AG04449 (cell line): ENCODE measurements at regions not wholly inside any gene's neighbourhood (a gene's known extent, or its start where the extent isn't known, plus 50 kb on each side); places are given as distances from the start of the nearest gene placed in this dataset.
"Not testable (repeated sequence)": the region's sequence is repeated elsewhere in the genome, so short reads cannot be mapped to it uniquely, and the experiment has no call there.

ENCODE experiments used
- CTCF ChIA-PET: fragments of 350-600 bp; formaldehyde crosslinking; extraction: SDS; loops from one replicate; lab custom pipeline; 2021; ENCODE audit warnings: antibody characterized with exemption; lab: Yijun Ruan, JAX
- POLR2A ChIA-PET: fragments of 400-600, 350-600 bp; formaldehyde crosslinking; extraction: SDS; loops from one replicate; lab custom pipeline; 2020; ENCODE audit warnings: antibody characterized with exemption, inconsistent platforms; lab: Yijun Ruan, JAX
- DNase-seq: peaks from one replicate; pipeline ENCODE4 v3.0.0-alpha.2; 2010; ENCODE audit warnings: low read depth, low spot score
- H3K4me3 ChIP-seq: 2 replicates; pipeline ENCODE4 v1.5.1; 2011; ENCODE audit warnings: low read depth, mild to moderate bottlenecking, control low read depth, low read length
- CTCF ChIP-seq: IDR thresholded peaks from one replicate; pipeline ENCODE4 v1.5.1; 2011; ENCODE audit warnings: mild to moderate bottlenecking, moderate library complexity, low read length, control low read depth, inconsistent platforms; ENCODE audit not compliant: insufficient read depth; ENCODE audit errors: missing control alignments

GRCh38 chr3:62951037-62951613, 75.9 kb upstream of the CADPS start:
- POLR2A ChIA-PET, result no interaction called here
- CTCF ChIA-PET, result no interaction called here

GRCh38 chr3:62951880-62952279, 76.7 kb upstream of the CADPS start:
- CTCF ChIA-PET, H3K4me3 ChIP-seq, DNase-seq: not testable (repeated sequence)
- POLR2A ChIA-PET, result interaction anchor here (0.8 kb wide), 1 partner anchor 20 kb away, joined by 3 read pairs; no protein-coding TSS in a partner anchor

More at GRCh38 chr3:62951037-62951613, 75.9 kb upstream of the CADPS start:
- DNase-seq, result no peak
- no peak overlapping the region for H3K4me3 ChIP-seq
- no peak for TF ChIP-seq CTCF

- no peak for TF ChIP-seq CTCF
- no peak overlapping the region for H3K4me3 ChIP-seq
- CTCF ChIA-PET, result no interaction called here
- POLR2A ChIA-PET, result no interaction called here
- DNase-seq, result no peak
These were observed 79.4 kb upstream of the CADPS start for GRCh38 chr3:62954580-62954979.

GRCh38 chr3:62955126-62955525, 79.9 kb upstream of the CADPS start:
- no peak overlapping the region for H3K4me3 ChIP-seq
- DNase-seq, result no peak
- no peak for TF ChIP-seq CTCF
- POLR2A ChIA-PET, result no interaction called here
- CTCF ChIA-PET, result no interaction called here

GRCh38 chr3:62956411-62956810, 81.2 kb upstream of the CADPS start:
- POLR2A ChIA-PET, result no interaction called here
- CTCF ChIA-PET, result no interaction called here
- no peak for DNase-seq
- no peak for TF ChIP-seq CTCF
- H3K4me3 ChIP-seq, result no peak overlapping the region

GRCh38 chr3:62961874-62962556, 86.8 kb upstream of the CADPS start:
- CTCF ChIA-PET, result no interaction called here
- H3K4me3 ChIP-seq, result no peak overlapping the region
- TF ChIP-seq CTCF, result no peak
- POLR2A ChIA-PET, result no interaction called here
- DNase-seq, result no peak

- H3K4me3 ChIP-seq, result no peak overlapping the region
- CTCF ChIA-PET, result no interaction called here
- POLR2A ChIA-PET, result no interaction called here
- TF ChIP-seq CTCF, result no peak
- no peak for DNase-seq
These were observed 87.5 kb upstream of the CADPS start for GRCh38 chr3:62962714-62963113.
